Prostate gland (tissue), 2 donors: ENCODE measurements at regions not wholly inside any gene's neighbourhood (a gene's known extent, or its start where the extent isn't known, plus 50 kb on each side); places are given as distances from the start of the nearest gene placed in this dataset.

Experiments
- CTCF ChIP-seq, 4 experiments: fragments of 200-600 bp in 2 of 4; fragments of 450-650 bp in 2 of 4; sonication (generic) in 2 of 4; IDR thresholded peaks; 1 replicate in 3 of 4; 2 replicates in 1 of 4; pipeline ENCODE4 v1.5.1; 2016 to 2019; ENCODE audit warnings: antibody characterized with exemption in 4 of 4, mild to moderate bottlenecking in 2 of 4, moderate library complexity in 2 of 4
- POLR2A ChIP-seq: fragments of 450-650 bp; IDR thresholded peaks from one replicate; pipeline ENCODE4 v1.6.1; 2016; ENCODE audit warnings: antibody characterized with exemption, mild to moderate bottlenecking

DNA sequence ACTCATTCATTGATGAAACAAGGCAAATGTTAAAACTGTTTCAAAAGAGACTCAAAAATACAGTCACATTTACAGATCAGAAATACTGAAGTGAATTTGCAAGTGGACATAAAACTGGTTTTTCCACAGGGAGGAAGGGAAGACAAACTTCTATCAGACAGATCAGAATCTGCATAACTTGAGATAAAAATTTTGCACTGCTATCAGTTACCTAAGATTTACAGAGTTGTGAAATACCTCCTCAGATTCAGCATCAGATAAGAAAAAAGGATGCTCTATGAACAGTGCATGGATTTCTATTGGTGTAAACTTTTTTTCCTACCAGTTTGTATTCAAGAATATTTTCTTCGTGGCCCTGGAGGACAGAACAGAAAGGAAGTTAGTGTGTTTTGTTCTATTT lies 575.4 kb downstream of the RWDD3 start:
- no peak for TF ChIP-seq POLR2A
- no peak for TF ChIP-seq CTCF (IDR thresholded peaks at IDR 0.05)
